ENCODE measurements at regions not wholly inside any gene's neighbourhood (a gene's known extent, or its start where the extent isn't known, plus 50 kb on each side); places are given as distances from the start of the nearest gene placed in this dataset.

DNA sequence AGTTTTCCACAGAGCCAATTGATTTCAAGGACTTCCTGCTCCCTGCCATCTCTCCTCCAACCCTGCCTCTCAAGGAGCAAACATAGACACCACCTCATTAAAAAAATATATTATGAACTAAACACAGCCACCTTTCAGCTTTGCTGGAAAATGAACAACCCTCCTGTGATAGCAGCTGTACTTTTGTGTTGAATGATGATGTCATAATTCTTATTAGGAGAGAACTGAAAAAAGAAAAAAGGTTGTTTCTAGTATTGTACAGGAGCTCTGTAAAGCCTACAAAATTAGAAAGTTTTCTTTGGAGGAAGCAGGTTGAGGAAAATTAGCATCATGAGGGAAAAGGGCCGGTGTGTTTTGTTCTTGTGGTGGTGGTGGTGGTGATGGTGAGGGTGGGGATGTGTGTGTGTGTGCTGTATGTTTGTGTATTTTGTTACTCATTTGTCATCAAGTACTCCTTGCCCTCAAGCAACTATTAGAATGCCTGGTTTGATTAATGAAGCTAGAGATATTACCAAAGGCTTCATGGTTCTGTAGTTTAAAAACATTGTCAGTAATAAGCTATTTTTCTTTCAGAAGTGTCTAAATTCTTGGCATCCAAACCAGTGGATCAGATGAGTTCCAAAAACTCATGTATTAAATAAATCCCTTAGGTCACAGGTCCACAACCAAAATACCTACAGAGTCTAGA is 405.9 kb downstream of the TLE4 start:
- Histone ChIP-seq H3K4me1 (ENCODE audit: control insufficient read depth, low read depth, low read length) (peaks cover 12% of the 10 kb centered on the region), H3K9ac (ENCODE audit: low read length) (no peak overlapping the region), H3K9me3 (ENCODE audit: control insufficient read depth, low read depth, low read length) (no peaks in the 10 kb centered on the region), H3K27ac (ENCODE audit: low read length) (no peak overlapping the region), H3K27me3 (ENCODE audit: control insufficient read depth, insufficient read depth, low read length) (no peaks in the 10 kb centered on the region), H3K36me3 (ENCODE audit: control insufficient read depth, low read depth, low read length) (no peaks in the 10 kb centered on the region), H3K4me3 (ENCODE audit: low read length) (no peak overlapping the region)

DNA sequence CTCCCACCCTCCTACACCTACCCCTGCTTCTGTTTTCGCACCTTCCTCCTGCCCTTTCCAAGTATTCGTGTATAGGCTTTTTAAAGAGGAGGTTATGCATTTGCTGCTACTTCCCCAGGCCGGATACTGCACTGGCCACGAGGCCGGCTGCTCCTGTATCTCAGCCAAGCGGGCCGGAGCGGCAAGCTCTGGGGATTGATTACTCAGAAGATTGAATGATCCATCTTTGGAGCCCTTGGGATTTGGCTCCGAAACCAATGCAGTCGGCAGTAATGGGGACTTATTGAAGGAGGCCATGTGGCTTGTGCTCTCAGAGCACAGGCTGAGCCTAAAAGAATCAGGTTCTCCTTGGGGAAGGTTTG is 405.3 kb downstream of the TLE4 start:
- Histone ChIP-seq H3K36me3 (ENCODE audit: control insufficient read depth, low read depth, low read length) (no peaks in the 10 kb centered on the region), H3K9me3 (ENCODE audit: control insufficient read depth, low read depth, low read length) (no peaks in the 10 kb centered on the region), H3K4me3 (ENCODE audit: low read length) (no peak overlapping the region), H3K27me3 (ENCODE audit: control insufficient read depth, insufficient read depth, low read length) (no peaks in the 10 kb centered on the region), H3K4me1 (ENCODE audit: control insufficient read depth, low read depth, low read length) (peaks cover 12% of the 10 kb centered on the region), H3K9ac (ENCODE audit: low read length) (no peak overlapping the region), H3K27ac (ENCODE audit: low read length) (no peak overlapping the region)

- Histone ChIP-seq H3K9ac (ENCODE audit: low read length) (no peak overlapping the region), H3K4me3 (ENCODE audit: low read length) (no peak overlapping the region), H3K27ac (ENCODE audit: low read length) (no peak overlapping the region)
These were observed 404.7 kb downstream of the TLE4 start for GRCh38 chr9:79976257-79977073.

GRCh38 chr9:79975621-79976256 is 404.0 kb downstream of the TLE4 start:
- Histone ChIP-seq H3K9ac (ENCODE audit: low read length) (no peak overlapping the region), H3K4me1 (ENCODE audit: control insufficient read depth, low read depth, low read length) (peaks cover 12% of the 10 kb centered on the region), H3K27ac (ENCODE audit: low read length) (no peak overlapping the region), H3K36me3 (ENCODE audit: control insufficient read depth, low read depth, low read length) (no peaks in the 10 kb centered on the region), H3K9me3 (ENCODE audit: control insufficient read depth, low read depth, low read length) (no peaks in the 10 kb centered on the region), H3K27me3 (ENCODE audit: control insufficient read depth, insufficient read depth, low read length) (no peaks in the 10 kb centered on the region), H3K4me3 (ENCODE audit: low read length) (peak overlapping the region; percentile 2)

More at GRCh38 chr9:79976257-79977073, 404.7 kb downstream of the TLE4 start:
- Histone ChIP-seq H3K9me3 (ENCODE audit: control insufficient read depth, low read depth, low read length) (no peaks in the 10 kb centered on the region), H3K36me3 (ENCODE audit: control insufficient read depth, low read depth, low read length) (no peaks in the 10 kb centered on the region), H3K27me3 (ENCODE audit: control insufficient read depth, insufficient read depth, low read length) (no peaks in the 10 kb centered on the region), H3K4me1 (ENCODE audit: control insufficient read depth, low read depth, low read length) (peaks cover 12% of the 10 kb centered on the region)

GRCh38 chr9:79974806-79975422 is 403.1 kb downstream of the TLE4 start:
- H3K9me3 ChIP-seq (ENCODE audit: control insufficient read depth, low read depth, low read length), result no peaks in the 10 kb centered on the region
- no peak overlapping the region for H3K9ac ChIP-seq (ENCODE audit: low read length)
- no peaks in the 10 kb centered on the region for H3K27me3 ChIP-seq (ENCODE audit: control insufficient read depth, insufficient read depth, low read length)
- H3K4me3 ChIP-seq (ENCODE audit: low read length), result peak overlapping the region; percentile 28
- no peaks in the 10 kb centered on the region for H3K36me3 ChIP-seq (ENCODE audit: control insufficient read depth, low read depth, low read length)
- no peak overlapping the region for H3K27ac ChIP-seq (ENCODE audit: low read length)
- peaks cover 12% of the 10 kb centered on the region for H3K4me1 ChIP-seq (ENCODE audit: control insufficient read depth, low read depth, low read length)

GRCh38 chr9:79973627-79974026 is 401.9 kb downstream of the TLE4 start:
- peaks cover 12% of the 10 kb centered on the region for H3K4me1 ChIP-seq (ENCODE audit: control insufficient read depth, low read depth, low read length)
- H3K36me3 ChIP-seq (ENCODE audit: control insufficient read depth, low read depth, low read length), result no peaks in the 10 kb centered on the region
- no peak overlapping the region for H3K4me3 ChIP-seq (ENCODE audit: low read length)
- no peaks in the 10 kb centered on the region for H3K27me3 ChIP-seq (ENCODE audit: control insufficient read depth, insufficient read depth, low read length)
- H3K9ac ChIP-seq (ENCODE audit: low read length), result no peak overlapping the region
- H3K9me3 ChIP-seq (ENCODE audit: control insufficient read depth, low read depth, low read length), result no peaks in the 10 kb centered on the region
- H3K27ac ChIP-seq (ENCODE audit: low read length), result no peak overlapping the region

- no peak overlapping the region for H3K9ac ChIP-seq (ENCODE audit: low read length)
- no peaks in the 10 kb centered on the region for H3K36me3 ChIP-seq (ENCODE audit: control insufficient read depth, low read depth, low read length)
- no peaks in the 10 kb centered on the region for H3K9me3 ChIP-seq (ENCODE audit: control insufficient read depth, low read depth, low read length)
- H3K27ac ChIP-seq (ENCODE audit: low read length), result no peak overlapping the region
- peaks cover 12% of the 10 kb centered on the region for H3K27me3 ChIP-seq (ENCODE audit: control insufficient read depth, insufficient read depth, low read length)
- H3K4me1 ChIP-seq (ENCODE audit: control insufficient read depth, low read depth, low read length), result peaks cover 5% of the 10 kb centered on the region
- H3K4me3 ChIP-seq (ENCODE audit: low read length), result no peak overlapping the region
These were observed 398.3 kb downstream of the TLE4 start for GRCh38 chr9:79970146-79970425.

- Histone ChIP-seq H3K9me3 (ENCODE audit: control insufficient read depth, low read depth, low read length) (no peaks in the 10 kb centered on the region), H3K4me3 (ENCODE audit: low read length) (no peak overlapping the region), H3K36me3 (ENCODE audit: control insufficient read depth, low read depth, low read length) (no peaks in the 10 kb centered on the region), H3K27ac (ENCODE audit: low read length) (no peak overlapping the region), H3K9ac (ENCODE audit: low read length) (no peak overlapping the region), H3K27me3 (ENCODE audit: control insufficient read depth, insufficient read depth, low read length) (peaks cover 17% of the 10 kb centered on the region), H3K4me1 (ENCODE audit: control insufficient read depth, low read depth, low read length) (no peaks in the 10 kb centered on the region)
These were observed 397.8 kb downstream of the TLE4 start for GRCh38 chr9:79969393-79970145.

- Histone ChIP-seq H3K36me3 (ENCODE audit: control insufficient read depth, low read depth, low read length) (no peaks in the 10 kb centered on the region), H3K4me1 (ENCODE audit: control insufficient read depth, low read depth, low read length) (peaks cover 3% of the 10 kb centered on the region), H3K4me3 (ENCODE audit: low read length) (no peak overlapping the region), H3K27ac (ENCODE audit: low read length) (no peak overlapping the region), H3K27me3 (ENCODE audit: control insufficient read depth, insufficient read depth, low read length) (peaks cover 27% of the 10 kb centered on the region), H3K9ac (ENCODE audit: low read length) (no peak overlapping the region), H3K9me3 (ENCODE audit: control insufficient read depth, low read depth, low read length) (no peaks in the 10 kb centered on the region)
These were observed 396.8 kb downstream of the TLE4 start for GRCh38 chr9:79968533-79968932.

- Histone ChIP-seq H3K36me3 (ENCODE audit: control insufficient read depth, low read depth, low read length) (no peaks in the 10 kb centered on the region), H3K9me3 (ENCODE audit: control insufficient read depth, low read depth, low read length) (no peaks in the 10 kb centered on the region), H3K9ac (ENCODE audit: low read length) (no peak overlapping the region), H3K4me1 (ENCODE audit: control insufficient read depth, low read depth, low read length) (peaks cover 15% of the 10 kb centered on the region), H3K4me3 (ENCODE audit: low read length) (no peak overlapping the region), H3K27me3 (ENCODE audit: control insufficient read depth, insufficient read depth, low read length) (peaks cover 62% of the 10 kb centered on the region), H3K27ac (ENCODE audit: low read length) (no peak overlapping the region)
These were observed 391.1 kb downstream of the TLE4 start for GRCh38 chr9:79962836-79963235.

DNA sequence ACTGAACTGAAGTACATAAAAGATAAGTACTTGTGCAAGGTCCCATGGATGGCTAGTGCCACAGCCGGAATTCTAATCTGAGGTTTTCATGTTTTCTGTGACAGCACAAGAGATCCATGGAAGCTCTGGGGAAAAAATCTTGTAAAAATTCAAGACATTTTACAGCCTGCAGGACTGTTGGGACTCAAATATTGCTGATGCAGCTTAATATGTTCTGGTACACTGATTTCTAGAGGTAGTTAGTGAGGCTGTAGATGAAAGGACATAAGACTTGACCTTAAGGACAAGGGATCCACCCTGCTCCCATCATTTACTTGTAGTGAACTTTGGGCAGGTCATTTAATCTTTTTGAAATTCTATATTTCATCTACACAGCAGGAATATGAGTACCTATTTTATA is 390.4 kb downstream of the TLE4 start:
- Histone ChIP-seq H3K27ac (ENCODE audit: low read length) (no peak overlapping the region), H3K9me3 (ENCODE audit: control insufficient read depth, low read depth, low read length) (no peaks in the 10 kb centered on the region), H3K27me3 (ENCODE audit: control insufficient read depth, insufficient read depth, low read length) (peaks cover 62% of the 10 kb centered on the region), H3K4me1 (ENCODE audit: control insufficient read depth, low read depth, low read length) (peaks cover 15% of the 10 kb centered on the region), H3K4me3 (ENCODE audit: low read length) (no peak overlapping the region), H3K36me3 (ENCODE audit: control insufficient read depth, low read depth, low read length) (no peaks in the 10 kb centered on the region), H3K9ac (ENCODE audit: low read length) (no peak overlapping the region)

Measured in iPS-18a (cell line).